Glutamatergic neuron (in vitro differentiated cells): ENCODE measurements at regions not wholly inside any gene's neighbourhood (a gene's known extent, or its start where the extent isn't known, plus 50 kb on each side); places are given as distances from the start of the nearest gene placed in this dataset.

Experiments used
- DNase-seq: peaks from one replicate; pipeline ENCODE4 v3.0.0; 2022
- H3K27ac Mint-ChIP-seq: one replicate; pipeline ENCODE4 v1.8.0; 2020; ENCODE audit warnings: mild to moderate bottlenecking, mixed read lengths, inconsistent platforms; ENCODE audit not compliant: unreplicated experiment
- H3K27me3 Mint-ChIP-seq: one replicate; pipeline ENCODE4 v1.8.0; 2020; ENCODE audit warnings: mild to moderate bottlenecking, moderate library complexity, mixed read lengths, inconsistent platforms; ENCODE audit not compliant: unreplicated experiment
- H3K36me3 Mint-ChIP-seq: one replicate; pipeline ENCODE4 v1.8.0; 2020; ENCODE audit warnings: mild to moderate bottlenecking, mixed read lengths, inconsistent platforms; ENCODE audit not compliant: unreplicated experiment
- H3K4me1 Mint-ChIP-seq: one replicate; pipeline ENCODE4 v1.8.0; 2020; ENCODE audit warnings: mild to moderate bottlenecking, low read depth, mixed read lengths, inconsistent platforms; ENCODE audit not compliant: unreplicated experiment
- H3K4me3 Mint-ChIP-seq: one replicate; pipeline ENCODE4 v1.8.0; 2020; ENCODE audit warnings: mild to moderate bottlenecking, mixed read lengths, inconsistent platforms; ENCODE audit not compliant: unreplicated experiment
- H3K9me3 Mint-ChIP-seq: one replicate; pipeline ENCODE4 v1.8.0; 2020; ENCODE audit warnings: mild to moderate bottlenecking, moderate library complexity, mixed read lengths, inconsistent platforms; ENCODE audit not compliant: unreplicated experiment
- CTCF ChIP-seq: fragments of 200-600 bp; sonication (generic); IDR thresholded peaks from one replicate; pipeline ENCODE4 v1.5.0; 2021; ENCODE audit not compliant: partially characterized antibody, unreplicated experiment

- DNase-seq, result no peak
- no peak overlapping the region for H3K27ac Mint-ChIP-seq
- H3K4me3 Mint-ChIP-seq, result no peak overlapping the region
- no peaks in the 10 kb centered on the region for H3K9me3 Mint-ChIP-seq
- TF ChIP-seq CTCF, result no peak
- H3K4me1 Mint-ChIP-seq, result no peaks in the 10 kb centered on the region
- no peaks in the 10 kb centered on the region for H3K27me3 Mint-ChIP-seq
- H3K36me3 Mint-ChIP-seq, result no peaks in the 10 kb centered on the region
These were observed 80.8 kb downstream of the C21orf91 start for GRCh38 chr21:17738176-17738953.

DNA sequence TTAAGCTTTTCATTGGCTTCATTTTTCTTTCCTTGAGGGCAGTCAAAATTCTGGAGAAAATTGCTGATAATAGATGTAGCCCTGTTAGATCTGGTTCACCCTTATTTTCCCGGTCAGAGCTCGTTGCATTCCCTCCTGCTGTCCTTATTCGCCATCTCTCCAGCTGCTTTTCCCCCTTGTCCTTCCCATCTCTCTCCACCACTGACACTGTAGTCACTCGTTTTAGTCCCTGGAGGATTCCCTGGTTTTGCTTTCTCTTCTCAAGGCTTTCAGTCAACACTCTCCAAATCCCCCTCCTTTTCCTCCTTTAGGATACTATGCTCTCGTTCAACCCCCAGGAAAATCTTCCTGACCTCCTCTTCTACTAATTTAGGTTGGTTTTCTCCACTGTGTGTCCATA, 83.1 kb downstream of the C21orf91 start:
- TF ChIP-seq CTCF, result no peak

GRCh38 chr21:17733209-17733608, 85.9 kb downstream of the C21orf91 start:
- DNase-seq, result no peak
- Mint-ChIP-seq H3K4me3 (no peak overlapping the region), H3K9me3 (no peaks in the 10 kb centered on the region), H3K4me1 (no peaks in the 10 kb centered on the region), H3K36me3 (no peaks in the 10 kb centered on the region), H3K27ac (no peak overlapping the region), H3K27me3 (no peaks in the 10 kb centered on the region)
- no peak for TF ChIP-seq CTCF

More for the DNA sequence above, 83.1 kb downstream of the C21orf91 start:
- no peak overlapping the region for H3K27ac Mint-ChIP-seq
- no peak for DNase-seq
- H3K9me3 Mint-ChIP-seq, result no peaks in the 10 kb centered on the region
- H3K4me3 Mint-ChIP-seq, result no peak overlapping the region
- no peaks in the 10 kb centered on the region for H3K36me3 Mint-ChIP-seq
- no peaks in the 10 kb centered on the region for H3K27me3 Mint-ChIP-seq
- H3K4me1 Mint-ChIP-seq, result no peaks in the 10 kb centered on the region

DNA sequence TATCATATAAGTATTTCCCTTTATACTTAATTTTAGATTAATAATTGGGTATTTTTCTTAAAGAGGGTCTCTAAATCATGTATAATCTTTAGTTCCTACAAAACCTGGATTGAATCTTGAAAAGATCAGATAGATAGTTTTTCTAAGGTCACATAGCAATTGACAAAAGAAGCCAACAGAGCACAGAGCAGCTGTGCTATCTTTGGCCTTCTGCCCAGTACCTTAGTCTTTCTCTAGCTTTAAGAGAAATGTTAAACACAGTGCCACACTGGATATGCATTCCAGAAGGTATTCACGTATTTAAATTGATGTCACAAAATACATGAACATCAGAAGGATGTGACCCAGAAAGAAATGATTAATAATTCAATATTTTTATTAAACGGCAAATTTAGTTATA, 86.8 kb downstream of the C21orf91 start:
- H3K36me3 Mint-ChIP-seq, result no peaks in the 10 kb centered on the region
- no peaks in the 10 kb centered on the region for H3K4me1 Mint-ChIP-seq
- no peaks in the 10 kb centered on the region for H3K9me3 Mint-ChIP-seq

More for the DNA sequence above, 86.8 kb downstream of the C21orf91 start:
- DNase-seq, result no peak
- H3K27ac Mint-ChIP-seq, result no peak overlapping the region
- no peak for TF ChIP-seq CTCF
- H3K27me3 Mint-ChIP-seq, result no peaks in the 10 kb centered on the region
- H3K4me3 Mint-ChIP-seq, result no peak overlapping the region
